Astrocyte of the hippocampus (primary cell): ENCODE measurements at regions not wholly inside any gene's neighbourhood (a gene's known extent, or its start where the extent isn't known, plus 50 kb on each side); places are given as distances from the start of the nearest gene placed in this dataset.
"Not testable (repeated sequence)": the region's sequence is repeated elsewhere in the genome, so short reads cannot be mapped to it uniquely, and the experiment has no call there.

Experiments
- DNase-seq: peaks from one replicate; pipeline ENCODE4 v3.0.0; 2011; ENCODE audit warnings: low read depth, low spot score

- DNase-seq, result no peak
Measured at GRCh38 chr4:10278071-10278470, 161.5 kb upstream of the WDR1 start.

DNA sequence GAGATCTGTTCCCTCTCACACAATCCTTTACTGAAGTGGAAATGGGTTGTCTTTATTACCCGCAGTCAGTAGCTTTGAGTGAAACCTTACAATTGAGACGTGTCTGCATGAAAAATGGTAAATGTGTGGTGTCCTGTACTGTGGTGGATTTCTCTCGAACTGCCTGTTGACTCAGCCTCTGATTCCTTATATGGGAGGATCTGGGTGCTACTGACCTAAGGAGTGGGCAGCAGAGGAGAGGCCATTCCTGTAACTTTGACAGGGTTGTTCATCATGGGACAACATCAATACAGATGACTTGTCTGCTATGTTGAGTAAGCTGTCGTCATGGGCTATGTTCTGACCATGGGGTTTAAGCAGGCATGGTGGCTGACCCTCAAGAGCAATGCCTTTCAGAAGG is 159.6 kb upstream of the WDR1 start:
- DNase-seq, result no peak

- no peak for DNase-seq
Measured at GRCh38 chr4:10275696-10276095, 159.1 kb upstream of the WDR1 start.

- DNase-seq, result no peak
Measured at GRCh38 chr4:10273030-10273429, 156.4 kb upstream of the WDR1 start.

- no peak for DNase-seq
Measured at GRCh38 chr4:10272511-10272910, 155.9 kb upstream of the WDR1 start.

DNA sequence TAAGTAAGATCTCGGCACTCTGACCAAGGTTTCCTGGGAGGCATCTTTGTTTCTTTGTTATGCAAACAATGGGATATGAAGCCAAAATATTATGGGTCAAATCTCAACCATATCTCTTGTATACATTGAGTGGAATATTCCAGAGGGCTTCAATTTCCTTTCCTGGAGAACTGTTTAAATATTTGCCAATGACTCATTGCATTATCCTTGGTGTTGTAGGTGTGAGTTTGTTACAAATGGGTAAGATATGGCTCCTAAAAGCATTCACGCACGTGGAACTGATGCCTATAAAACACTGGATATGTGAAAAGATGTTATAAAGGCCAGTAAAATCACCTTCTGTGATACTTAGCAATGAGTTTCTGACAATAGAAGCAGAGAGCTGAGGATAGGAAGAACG is 150.5 kb upstream of the WDR1 start:
- no peak for DNase-seq

- DNase-seq, result no peak
Measured at GRCh38 chr4:10260777-10261176, 144.2 kb upstream of the WDR1 start.

DNA sequence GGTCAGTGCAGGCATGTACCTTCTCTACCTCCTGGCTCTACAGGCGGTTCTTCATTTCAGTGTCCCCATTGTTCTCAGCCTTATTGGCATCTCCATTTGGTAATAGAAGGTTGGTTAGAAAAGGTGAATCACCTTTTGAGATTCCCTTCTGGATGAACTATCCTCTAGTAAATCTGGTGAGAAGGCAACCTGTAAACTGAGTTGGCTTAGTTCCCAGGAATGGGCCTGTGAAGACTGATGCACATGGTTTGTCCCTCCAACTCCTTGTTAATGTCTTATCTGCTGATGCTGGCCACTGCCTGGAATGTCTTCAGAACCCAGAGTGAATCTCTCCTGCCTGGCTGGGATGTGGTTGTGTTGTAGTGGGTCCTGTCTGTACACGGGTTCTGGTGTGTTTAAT is 143.4 kb upstream of the WDR1 start:
- DNase-seq, result no peak

DNA sequence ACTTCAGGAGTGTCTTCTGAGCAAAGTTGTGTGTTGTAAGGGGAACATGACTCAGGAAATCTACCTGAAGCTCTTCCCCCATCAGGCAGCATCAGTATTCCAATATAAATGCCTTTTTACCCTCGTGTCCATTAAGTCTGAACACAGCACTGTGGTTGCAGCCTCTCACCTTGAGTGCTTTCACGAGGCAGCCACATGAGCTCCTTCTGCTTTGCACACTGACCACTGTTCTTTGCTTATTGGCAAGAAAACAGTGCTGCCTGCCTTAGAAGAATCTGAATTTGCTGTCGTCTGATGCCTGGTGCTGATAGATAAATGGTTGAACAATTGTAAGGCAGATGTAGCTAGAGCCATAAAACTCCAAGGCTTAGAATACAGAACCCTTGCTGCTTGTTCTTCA is 139.6 kb upstream of the WDR1 start:
- DNase-seq, result no peak

- no peak for DNase-seq
Measured at GRCh38 chr4:10253765-10254164, 137.2 kb upstream of the WDR1 start.

GRCh38 chr4:10245751-10246150 is 129.2 kb upstream of the WDR1 start:
- DNase-seq, result no peak

- DNase-seq, result no peak
Measured at GRCh38 chr4:10243856-10244255, 127.3 kb upstream of the WDR1 start.

DNA sequence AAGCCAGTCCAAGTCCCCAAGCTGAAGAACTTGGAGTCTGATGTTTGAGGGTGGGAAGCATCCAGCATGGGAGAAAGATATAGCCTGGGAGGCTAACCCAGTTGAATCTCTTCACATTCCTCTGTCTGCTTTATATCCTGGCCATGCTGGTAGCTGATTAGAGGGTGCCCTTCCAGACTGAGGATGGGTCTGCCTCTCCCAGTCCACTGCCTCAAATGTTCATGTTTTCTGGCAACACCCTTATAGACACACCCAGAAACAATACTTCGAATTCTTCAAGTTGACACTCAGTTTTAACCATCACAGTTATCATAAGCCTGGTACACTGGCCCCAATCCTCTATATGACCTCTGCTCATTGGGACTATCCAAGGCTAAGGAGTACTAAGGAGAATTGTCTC is 124.1 kb upstream of the WDR1 start:
- DNase-seq, result no peak

DNA sequence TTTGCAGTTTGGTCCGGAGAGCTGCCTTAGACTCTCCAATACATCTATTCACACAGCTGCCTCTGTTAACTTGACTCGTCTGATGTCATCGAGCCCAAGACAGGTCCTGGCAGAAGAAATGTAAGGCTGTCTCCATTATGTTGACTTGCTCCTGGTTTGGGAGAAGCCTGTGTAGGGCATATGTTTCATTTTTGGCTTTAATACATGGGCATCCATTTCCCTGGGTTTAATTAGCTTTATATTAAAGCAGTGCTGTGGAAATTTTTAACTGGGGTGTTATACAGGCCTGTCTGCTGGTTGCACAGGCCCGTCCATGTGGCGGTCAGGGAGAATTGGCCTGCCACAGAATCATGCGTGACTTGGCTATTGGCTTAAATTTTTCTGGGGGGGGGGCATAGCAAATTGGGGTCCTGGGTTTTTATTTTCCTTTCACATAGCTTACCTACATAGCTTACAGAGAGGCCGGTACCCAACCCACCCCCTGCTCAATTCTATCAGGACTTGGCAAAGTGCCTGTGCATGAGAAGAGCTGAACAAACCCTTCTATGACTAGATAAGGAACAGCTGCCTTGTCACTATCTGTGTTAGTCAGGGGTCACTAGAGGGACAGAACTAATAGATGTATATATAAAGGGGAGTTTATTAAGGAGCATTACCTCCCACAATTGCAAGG is 123.5 kb upstream of the WDR1 start:
- no peak for DNase-seq

DNA sequence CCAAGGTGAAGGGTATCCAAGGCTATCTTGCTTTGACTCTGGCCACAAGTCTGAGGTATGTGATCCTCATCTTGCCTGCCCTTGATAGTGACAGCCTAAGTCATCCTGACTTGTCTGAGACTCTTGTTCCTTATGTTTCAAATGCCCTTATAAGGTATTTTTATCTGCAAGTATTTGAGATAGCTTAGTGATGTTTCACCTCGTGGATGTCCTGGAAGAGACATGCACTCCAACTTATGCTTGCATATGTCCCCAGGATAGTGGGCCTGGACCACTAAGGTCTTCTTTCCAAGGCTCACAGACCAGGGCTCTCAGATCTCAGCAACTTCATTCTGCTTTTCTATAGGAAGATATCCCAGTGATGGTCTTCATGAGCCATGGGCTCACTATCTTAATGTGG is 120.5 kb upstream of the WDR1 start:
- DNase-seq, result no peak

DNA sequence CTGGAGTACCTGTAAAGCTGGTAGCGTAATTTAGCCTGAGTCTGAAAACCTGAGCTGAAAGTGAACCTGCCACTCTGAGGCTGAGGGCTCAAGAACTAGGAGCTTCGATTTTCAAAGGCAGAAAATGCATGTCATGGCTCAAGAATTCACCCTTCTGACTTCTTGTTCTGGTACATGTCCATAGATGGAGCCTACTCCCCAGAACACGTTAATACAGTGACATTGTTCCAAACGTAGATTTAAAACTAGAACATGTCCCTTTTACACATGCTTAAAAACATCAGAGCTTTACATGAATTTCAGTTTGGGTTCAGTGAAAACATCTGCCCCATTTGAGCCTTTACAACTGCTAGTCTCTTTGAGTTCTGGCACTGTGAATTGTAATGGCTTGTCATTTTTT is 115.5 kb upstream of the WDR1 start:
- DNase-seq, result no peak

DNA sequence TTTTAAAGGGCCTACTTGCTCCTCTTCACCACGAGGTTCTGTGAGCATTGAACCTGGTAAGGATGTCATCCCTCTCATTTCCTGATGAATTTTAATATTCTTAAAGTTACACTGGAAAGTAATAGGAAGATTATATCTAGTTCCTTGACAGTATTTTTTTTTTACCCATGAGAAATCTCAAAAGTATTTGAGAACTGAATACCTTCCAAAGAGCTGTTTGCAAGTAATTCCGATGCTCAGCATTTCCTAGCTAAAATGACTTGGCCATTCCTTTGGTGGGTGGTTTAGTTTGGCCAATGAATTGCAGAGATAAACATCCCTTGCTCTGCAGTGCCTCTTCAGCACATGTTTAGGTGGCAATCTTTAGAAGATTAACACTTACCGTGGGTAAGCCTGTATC is 110.2 kb upstream of the WDR1 start:
- DNase-seq, result no peak

DNA sequence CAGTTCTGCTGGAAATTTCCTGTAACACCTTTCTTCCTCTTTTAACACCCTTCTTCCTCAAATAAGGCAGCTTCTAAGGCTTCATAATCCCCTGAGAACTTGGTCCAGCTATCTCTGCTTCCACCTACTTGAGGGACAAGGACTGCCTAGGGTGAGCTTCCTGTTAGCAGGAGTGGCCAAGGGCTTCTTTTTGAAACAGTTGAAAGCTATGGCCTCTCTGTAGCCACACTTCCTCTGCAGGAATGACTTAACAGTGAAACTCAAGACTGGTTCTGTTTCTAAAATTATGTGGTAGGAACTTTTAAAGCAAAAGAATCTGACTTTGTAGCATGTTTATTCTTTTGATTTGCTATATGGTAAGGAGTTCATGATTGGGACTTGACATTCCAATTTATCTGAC is 108.5 kb upstream of the WDR1 start:
- no peak for DNase-seq

DNA sequence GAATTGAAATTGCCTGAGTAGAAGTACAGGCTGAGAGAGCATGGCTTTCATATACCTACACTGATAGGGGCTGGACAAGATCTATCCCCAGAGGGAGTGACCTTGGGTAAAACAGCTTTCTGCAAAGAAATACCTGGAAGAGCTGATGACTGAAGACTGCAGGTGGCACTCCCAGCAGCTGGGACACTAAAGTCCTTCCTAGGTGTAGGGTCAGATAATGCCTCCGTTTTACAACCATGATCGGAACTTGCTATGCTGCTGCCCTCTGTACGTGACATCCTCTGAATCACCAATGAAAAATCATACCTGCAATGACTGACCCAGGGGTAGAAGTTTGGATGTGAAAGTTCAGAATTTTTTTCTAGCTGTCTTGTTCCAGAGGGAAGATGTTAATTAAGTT is 107.2 kb upstream of the WDR1 start:
- no peak for DNase-seq

- DNase-seq, result not testable (repeated sequence)
Measured at GRCh38 chr4:10213481-10213880, 96.9 kb upstream of the WDR1 start.

DNA sequence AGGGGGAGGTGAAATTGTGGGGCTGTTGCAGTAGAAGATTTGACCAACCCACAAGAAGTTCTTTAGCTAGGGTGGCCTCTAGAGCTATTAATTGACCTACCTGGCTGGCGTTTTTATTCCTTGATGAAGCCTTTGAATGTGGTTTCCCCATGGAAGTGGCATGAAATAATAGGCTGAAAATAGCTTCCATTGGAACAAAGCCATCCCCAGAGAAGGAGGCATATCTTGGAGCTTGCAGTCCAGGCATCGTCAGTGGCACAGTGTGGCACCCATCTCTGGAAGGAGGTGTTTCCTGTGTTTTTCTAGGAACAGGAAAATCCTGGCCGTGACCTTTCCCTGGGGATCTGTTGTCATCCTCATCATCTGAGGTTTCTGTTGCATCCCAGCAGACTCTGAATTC is 96.3 kb upstream of the WDR1 start:
- no peak for DNase-seq

DNA sequence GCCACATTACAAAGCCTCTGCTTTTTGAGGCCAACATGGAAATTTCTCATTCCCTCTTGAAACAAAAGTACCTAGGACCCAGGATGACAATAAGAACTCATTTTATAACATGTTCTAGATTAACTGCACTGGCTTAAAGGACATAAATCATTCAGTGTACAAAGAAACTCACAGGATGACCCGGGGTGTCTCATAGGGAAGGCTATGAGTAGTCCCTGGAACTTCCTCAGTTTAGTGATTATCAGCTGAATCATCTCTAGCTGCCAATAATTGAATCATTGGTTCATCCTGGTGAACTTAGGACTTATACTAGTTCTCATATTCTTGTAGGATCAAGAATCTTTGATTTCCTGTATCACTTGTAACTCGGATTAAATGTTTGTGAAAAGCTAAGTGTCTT is 95.8 kb upstream of the WDR1 start:
- no peak for DNase-seq

DNA sequence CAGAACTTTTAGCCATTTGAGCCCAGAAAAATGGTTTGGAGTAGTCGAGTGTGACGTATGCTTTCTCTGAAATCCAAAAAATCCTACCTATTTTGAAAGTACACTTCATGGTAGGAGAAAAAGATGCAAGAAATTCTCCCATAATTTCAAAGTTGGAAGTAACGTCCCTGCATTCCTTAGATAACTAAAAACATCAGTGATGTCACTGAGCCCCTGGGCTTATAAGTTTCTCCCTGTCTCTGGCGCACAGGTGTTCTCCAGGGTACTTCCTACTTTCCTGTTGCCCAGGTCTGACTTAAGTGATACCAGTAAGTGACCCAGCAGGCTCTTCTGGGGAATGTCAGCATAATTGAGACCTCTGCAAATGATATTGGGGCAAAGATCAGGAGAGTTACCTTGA is 90.5 kb upstream of the WDR1 start:
- DNase-seq, result no peak

DNA sequence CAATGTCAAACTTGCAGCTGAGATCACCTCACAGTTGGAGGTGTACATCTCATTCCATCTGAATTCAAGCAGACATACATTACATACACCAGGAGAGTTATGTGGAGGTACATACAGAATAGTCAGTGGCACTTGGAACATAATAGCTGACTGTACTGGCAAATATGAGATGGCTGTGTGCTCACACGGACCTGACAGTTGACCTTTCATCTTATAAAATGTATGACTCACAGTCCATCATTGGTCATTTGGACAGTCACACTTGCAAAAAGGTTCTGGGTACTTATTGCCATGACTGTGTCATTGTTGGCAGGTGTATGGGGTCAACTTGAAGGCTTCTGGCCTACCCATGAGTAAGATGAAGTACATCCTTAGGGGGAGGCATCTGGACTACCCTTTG is 88.6 kb upstream of the WDR1 start:
- DNase-seq, result no peak
